ENCODE measurements at regions not wholly inside any gene's neighbourhood (a gene's known extent, or its start where the extent isn't known, plus 50 kb on each side); places are given as distances from the start of the nearest gene placed in this dataset.
"Not testable (repeated sequence)": the region's sequence is repeated elsewhere in the genome, so short reads cannot be mapped to it uniquely, and the experiment has no call there.

GRCh38 chr1:101370488-101370887 is 133.7 kb downstream of the S1PR1 start:
- no peak for DNase-seq (ENCODE audit: low read depth)

GRCh38 chr1:101371259-101371658 is 134.4 kb downstream of the S1PR1 start:
- no peak for DNase-seq (ENCODE audit: low read depth)

DNA sequence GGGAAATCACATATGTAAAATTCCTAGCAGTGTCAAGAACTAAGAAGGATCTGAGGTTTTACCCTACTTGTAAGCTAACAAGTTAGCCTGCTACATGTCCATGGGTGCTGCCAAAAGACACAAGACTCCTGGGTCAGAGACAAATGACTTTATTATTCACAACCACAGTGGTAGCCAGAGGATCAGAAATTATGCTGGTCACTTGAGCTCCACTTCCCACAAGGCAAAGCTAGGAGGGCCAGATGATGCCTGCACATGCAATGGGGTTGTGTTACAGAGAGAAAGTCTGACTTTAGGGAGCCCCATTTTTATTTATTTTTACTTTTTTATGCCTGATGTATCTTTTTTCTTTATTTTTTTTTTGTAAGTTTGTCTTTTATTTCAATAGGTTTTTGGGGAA is 136.8 kb downstream of the S1PR1 start:
- DNase-seq (ENCODE audit: low read depth) = no peak

GRCh38 chr1:101375448-101375847 is 138.6 kb downstream of the S1PR1 start:
- DNase-seq (ENCODE audit: low read depth) = not testable (repeated sequence)

- DNase-seq (ENCODE audit: low read depth) = no peak
Measured at GRCh38 chr1:101376121-101377083, 139.6 kb downstream of the S1PR1 start.

DNA sequence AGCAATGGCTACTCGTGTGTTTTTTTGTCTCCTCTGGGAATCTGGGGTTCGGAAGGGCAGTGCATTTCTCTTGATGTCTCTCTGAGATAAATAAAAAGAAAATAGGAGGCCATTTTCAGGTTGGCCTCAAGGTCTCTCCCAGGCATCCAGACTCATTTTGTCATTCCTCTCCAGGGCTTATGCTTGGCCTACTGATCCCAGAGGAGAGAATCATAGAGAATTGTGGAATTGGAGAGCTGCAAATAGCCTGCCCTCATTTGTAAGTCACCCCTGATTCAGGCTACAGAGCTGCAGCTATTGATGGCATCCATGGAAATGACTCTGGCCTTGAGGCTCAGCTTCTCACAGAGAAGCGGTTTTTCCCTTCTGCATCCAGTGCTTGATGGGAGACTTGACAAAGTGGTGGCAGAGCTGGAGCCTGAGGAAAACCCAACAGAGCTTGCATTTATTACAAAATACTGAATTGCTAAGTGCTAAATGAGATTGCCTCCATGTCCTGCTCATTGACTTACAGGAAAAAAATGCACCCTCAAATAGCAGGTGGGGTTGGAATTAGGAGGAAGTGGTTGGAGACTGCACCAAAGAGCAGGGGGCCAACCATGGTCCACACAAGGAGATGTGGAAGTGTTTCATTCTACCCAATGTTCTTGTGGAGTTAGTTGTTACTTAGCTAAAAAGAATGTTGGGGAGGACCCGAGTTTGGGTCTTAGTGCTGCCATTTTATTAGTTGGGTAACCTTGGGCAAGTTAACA is 140.4 kb downstream of the S1PR1 start:
- DNase-seq (ENCODE audit: low read depth) = no peak

- no peak for DNase-seq (ENCODE audit: low read depth)
Measured at GRCh38 chr1:101379037-101379436, 142.2 kb downstream of the S1PR1 start.

DNA sequence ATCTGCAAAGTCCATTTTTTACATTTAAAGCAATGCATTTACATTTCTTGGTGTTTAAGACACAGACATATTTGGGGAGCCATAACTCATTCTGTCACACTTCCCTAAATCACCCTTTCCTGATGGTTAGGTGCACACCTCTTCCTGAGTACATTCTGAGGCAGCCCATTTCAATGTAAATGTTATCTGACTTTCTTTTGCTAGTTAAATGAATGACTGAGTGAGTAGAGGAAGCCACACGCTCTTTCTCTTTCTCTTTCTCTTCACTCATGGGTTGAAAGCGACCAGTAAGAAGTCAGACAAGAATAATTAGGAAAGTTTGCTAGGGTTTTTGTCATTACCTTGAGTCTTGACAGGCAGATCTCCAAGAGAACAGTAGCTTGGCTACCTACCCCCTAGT is 143.1 kb downstream of the S1PR1 start:
- DNase-seq (ENCODE audit: low read depth) = no peak

GRCh38 chr1:101382135-101382534 is 145.3 kb downstream of the S1PR1 start:
- no peak for DNase-seq (ENCODE audit: low read depth)

DNA sequence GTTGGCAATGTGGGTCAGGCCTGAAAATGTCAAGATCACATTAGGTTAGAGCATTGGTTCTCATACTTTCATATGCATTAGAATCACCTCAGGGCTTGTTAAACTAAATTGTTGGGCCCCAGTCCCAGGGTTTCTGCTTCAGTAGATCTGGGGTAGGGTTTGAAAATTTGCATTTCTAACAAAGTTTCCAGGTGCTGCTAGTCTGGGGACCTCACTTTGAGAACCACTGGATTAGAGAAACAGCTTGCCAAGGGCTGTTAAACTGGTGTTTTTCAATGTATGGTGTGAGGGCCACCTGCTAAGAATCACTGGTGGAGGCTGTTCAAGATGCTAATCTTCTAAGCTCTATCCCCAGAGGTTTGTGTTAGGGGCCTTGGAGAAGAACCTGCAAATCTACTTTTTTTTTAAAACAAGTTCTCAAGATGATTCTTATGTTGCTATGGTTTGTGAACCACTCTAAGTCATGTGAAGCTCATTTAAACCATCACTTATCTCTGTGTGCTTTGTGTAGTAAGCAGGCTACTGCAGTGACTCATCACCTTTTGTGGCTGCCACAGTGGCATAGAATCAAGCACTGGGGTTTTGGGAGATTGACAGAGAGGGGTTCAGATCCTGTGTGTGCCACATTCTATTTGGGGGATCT is 152.2 kb downstream of the S1PR1 start:
- no peak for DNase-seq (ENCODE audit: low read depth)

DNA sequence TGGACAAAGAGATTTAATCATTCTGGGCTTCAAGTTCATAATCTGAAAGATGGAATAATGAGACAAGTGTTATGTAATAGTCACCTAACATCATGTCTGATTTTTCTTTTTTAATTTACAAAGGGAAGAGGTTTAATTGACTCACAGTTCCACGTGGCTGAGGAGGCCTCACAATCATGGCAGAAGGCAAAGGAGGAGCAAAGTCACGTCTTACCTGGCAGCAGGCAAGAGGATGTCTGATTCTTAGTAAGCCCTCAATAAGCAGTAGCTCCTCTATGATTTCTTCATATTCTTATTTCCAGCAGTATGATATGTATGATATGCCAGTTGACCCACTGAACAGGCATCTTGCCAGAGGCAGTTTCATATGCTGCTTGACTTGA is 152.7 kb downstream of the S1PR1 start:
- DNase-seq (ENCODE audit: low read depth) = no peak

- DNase-seq (ENCODE audit: low read depth) = no peak
Measured at GRCh38 chr1:101392552-101392951, 155.7 kb downstream of the S1PR1 start.

GRCh38 chr1:101394041-101394440 is 157.2 kb downstream of the S1PR1 start:
- no peak for DNase-seq (ENCODE audit: low read depth)

DNA sequence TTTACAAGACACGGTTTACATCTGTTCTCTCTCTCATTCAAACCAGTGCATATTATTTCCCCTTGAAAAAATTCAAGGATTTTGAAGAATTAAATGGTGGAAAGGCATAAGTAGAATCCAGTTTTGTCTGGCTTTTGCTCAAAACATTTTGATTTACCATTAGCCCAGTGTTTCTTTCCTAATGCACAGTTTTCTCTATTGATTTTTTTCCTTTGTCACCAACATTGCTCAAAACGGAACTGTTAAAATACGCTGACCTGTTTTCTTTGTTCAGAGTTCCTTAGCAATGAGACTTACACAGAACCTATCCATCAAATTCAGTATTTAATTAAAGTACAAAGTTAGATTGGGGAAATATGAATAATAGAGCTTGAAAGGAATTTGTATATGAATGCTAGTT is 162.4 kb downstream of the S1PR1 start:
- DNase-seq (ENCODE audit: low read depth) = no peak

DNA sequence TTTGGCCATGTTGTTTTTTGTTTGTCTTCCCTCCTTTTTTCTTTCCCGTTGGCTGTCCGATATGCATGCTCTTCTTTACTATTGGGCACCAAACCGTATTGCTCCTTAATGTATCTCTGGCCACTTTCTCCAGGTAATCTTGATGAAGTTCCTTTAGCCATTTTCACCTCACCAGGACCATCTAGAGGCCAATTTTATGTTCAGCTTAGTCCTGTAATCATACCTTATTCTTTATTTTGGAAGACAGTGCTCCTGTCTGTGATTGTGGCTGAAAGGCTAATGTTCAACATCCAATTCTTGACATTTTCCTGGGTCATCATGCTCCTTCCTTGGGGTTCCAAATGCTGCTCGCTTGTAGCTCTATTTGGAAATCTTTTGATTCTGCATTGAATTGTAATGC is 169.5 kb downstream of the S1PR1 start:
- no peak for DNase-seq (ENCODE audit: low read depth)

DNA sequence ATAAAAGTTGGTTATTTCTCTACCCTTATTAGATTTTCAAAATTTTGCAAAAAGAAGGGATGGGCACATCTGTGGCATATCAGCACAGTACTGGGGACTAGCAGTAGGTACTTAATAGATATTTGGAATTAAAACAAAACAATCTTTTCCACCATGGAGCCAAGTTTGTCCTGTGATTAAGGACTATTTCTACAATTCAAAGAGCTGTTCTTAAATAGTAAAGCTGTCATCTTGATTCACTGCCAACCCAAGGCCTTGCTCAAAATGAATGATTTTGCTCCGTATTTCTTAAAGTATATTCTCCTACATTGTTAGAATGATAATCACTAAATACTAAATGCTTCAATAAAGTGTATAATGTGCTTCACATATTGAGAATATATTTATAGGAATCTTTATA is 169.9 kb downstream of the S1PR1 start:
- DNase-seq (ENCODE audit: low read depth) = no peak

GRCh38 chr1:101407505-101408211 is 170.8 kb downstream of the S1PR1 start:
- no peak for DNase-seq (ENCODE audit: low read depth)

DNA sequence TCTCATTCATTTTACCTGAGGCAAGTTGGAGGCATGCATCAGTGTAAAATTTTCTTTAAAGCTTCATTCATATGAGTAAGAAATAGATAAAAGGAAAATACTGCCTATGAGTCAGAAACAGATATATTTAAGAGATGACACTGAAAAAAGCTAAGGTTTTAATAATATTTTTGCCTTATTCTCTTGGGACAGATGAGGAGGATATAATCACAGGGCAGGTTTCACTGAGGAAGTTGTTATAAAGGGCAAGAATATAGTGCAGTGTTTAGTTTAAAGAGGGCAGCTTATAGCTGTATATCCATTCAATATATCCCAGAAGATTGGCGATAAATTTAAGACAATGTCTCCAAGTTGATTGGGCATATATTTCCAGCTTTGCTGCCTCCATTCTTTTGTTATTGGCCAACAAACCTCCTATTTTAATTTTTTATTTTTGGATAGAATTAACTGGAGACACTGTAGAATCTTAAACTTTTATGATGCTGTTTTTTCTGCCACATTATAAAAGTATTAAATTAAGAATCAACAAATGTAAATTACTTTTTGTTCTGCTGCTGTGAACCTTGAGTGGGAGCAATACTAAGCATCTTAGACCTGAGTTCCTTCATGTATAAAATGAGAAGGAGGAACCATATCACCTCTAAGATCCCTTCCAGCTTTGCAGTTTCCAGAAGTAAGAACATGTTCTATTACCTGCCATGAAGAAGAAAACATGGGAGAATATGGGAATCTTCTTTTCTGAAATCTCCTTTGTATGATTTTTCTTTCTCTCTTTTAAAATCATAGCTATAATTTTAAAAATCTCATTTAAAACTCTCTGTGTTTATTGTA is 171.6 kb downstream of the S1PR1 start:
- DNase-seq (ENCODE audit: low read depth) = no peak

DNA sequence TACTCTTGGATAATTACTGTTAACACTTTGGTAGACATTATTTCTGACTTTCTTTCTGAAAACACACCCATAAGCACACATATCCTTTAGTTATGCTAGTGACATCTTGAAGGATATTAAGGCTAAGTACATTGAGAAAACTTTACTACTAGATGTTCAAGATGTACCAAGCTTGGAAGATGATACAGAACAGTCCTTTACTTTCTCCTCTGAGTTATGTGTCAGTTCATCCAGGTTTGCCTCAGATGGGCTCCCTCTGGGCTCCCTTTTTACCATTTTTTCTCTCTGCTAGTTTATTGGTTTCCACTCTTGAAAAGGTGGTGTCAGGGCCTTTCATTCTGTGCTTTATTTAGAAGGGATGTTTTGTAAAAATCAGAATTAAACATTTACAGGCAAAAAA is 172.3 kb downstream of the S1PR1 start:
- DNase-seq (ENCODE audit: low read depth) = no peak

DNA sequence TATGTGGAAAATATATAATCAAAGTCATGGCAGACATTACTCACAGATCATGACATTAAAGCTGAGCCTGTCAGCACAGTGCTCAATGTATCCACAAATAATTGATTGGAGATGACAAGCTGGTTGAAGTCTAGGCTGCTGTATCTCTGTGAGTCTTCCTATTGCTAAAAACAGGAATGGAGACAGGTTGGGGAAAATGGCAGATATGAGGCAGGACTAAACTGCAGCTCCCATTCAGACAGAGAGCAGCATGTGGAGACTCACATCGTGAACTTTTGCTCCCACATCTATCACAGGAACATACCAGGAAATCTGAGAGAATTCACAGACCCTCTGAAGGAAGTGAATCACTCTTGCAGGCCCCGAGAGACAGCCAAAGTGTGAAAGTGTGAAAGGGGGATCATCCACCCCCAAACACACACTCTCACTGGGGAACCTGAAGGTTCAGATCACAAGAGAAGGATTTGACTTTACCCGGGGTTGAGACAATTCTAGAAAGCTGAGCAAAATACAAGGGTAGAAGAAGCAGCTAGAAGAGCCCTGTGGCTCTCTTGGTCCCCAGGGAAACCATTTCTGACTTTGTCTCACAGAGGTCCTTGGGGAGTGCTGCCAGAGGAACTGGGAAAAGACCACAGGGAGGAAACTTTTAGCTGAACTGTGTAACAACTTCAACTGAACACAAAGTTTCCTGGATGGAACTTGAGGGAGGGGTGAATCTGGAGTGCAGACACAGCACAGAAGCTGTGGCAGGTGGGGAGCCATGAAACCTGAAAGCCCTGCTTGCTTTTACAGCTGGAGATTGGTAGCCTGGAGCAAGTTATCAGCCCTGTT is 173.4 kb downstream of the S1PR1 start:
- DNase-seq (ENCODE audit: low read depth) = no peak
